Heart left ventricle (tissue), 16 donors: ENCODE measurements at regions not wholly inside any gene's neighbourhood (a gene's known extent, or its start where the extent isn't known, plus 50 kb on each side); places are given as distances from the start of the nearest gene placed in this dataset.
"Not testable (repeated sequence)": the region's sequence is repeated elsewhere in the genome, so short reads cannot be mapped to it uniquely, and the experiment has no call there.

ENCODE experiments used
- ATAC-seq, 4 donors: fragments of 200-7000 bp; cut with Tn5 transposase; one replicate each; pipeline ENCODE4 v1.9.1; 2020 to 2022; ENCODE audit warnings: moderate library complexity in 4 of 4, mild to moderate bottlenecking in 3 of 4, moderate number of reproducible peaks in 1 of 4
- DNase-seq, 5 donors: peaks; one replicate each; pipeline ENCODE4 v3.0.0-alpha.2; 2020
- H3K27ac ChIP-seq, 12 donors: fragments of 200-600 bp; sonication (generic) in 4 of 12; one replicate each; pipeline versions ENCODE4 v1.5.0 to v1.8.0; 2016 to 2022; ENCODE audit warnings: mild to moderate bottlenecking in 2 of 12
- H3K27me3 ChIP-seq, 9 donors: fragments of 200-600 bp; sonication (generic) in 2 of 9; one replicate each; pipeline versions ENCODE4 v1.5.1 to v1.8.0; 2016 to 2022; ENCODE audit warnings: mild to moderate bottlenecking in 3 of 9
- H3K36me3 ChIP-seq, 9 donors: fragments of 200-600 bp; sonication (generic) in 2 of 9; one replicate each; pipeline versions ENCODE4 v1.5.0 to v1.8.0; 2018 to 2022; ENCODE audit warnings: mild to moderate bottlenecking in 2 of 9
- H3K4me1 ChIP-seq, 12 donors: fragments of 200-600 bp; sonication (generic) in 4 of 12; one replicate each; pipeline versions ENCODE4 v1.5.0 to v1.8.0; 2016 to 2022; ENCODE audit warnings: mild to moderate bottlenecking in 3 of 12
- H3K4me3 ChIP-seq, 12 donors: fragments of 200-600 bp; sonication (generic) in 4 of 12; one replicate each; pipeline versions ENCODE4 v1.5.0 to v1.8.0; 2017 to 2022; ENCODE audit warnings: mild to moderate bottlenecking in 9 of 12, moderate library complexity in 4 of 12
- H3K9me3 ChIP-seq, 12 donors: fragments of 200-600 bp; sonication (generic) in 4 of 12; one replicate each; pipeline versions ENCODE4 v1.5.0 to v1.8.0; 2016 to 2022; ENCODE audit warnings: mild to moderate bottlenecking in 1 of 12
- CTCF ChIP-seq, 12 donors: fragments of 200-600 bp; sonication (generic) in 4 of 12; IDR thresholded peaks; one replicate each; pipeline versions ENCODE4 v1.5.0 to v1.8.0; 2018 to 2022; ENCODE audit warnings: antibody characterized with exemption in 12 of 12, mild to moderate bottlenecking in 5 of 12
- POLR2A ChIP-seq, 2 donors: fragments of 450-650 bp; IDR thresholded peaks; one replicate each; pipeline ENCODE4 v1.6.1; 2017; ENCODE audit warnings: antibody characterized with exemption in 2 of 2, mild to moderate bottlenecking in 2 of 2, moderate library complexity in 2 of 2
- WGBS, 4 donors: extraction: QIAGEN DNeasy Blood & Tissue Kit in 2 of 4; methylation state at CpG; one replicate each; pipeline versions ENCODE4 v1.1.5 to v1.1.7; 2013 to 2018; 5-methylcytosine and 5-hydroxymethylcytosine counted together
- intact Hi-C, 10 donors: fragments of 100-400 bp; cut with DNase I; formaldehyde crosslinking; loops; one replicate each; pipeline versions ENCODE4 v1.11.1 to v1.14.2; 2022
- donor health status: ischemic (EF 13 %, LVEDD 7.1; RV severe dilation, severe dysfunction).
- donor health status: healthy with polysubstance abuse.
- donor health status: DM: no; HTN: yes; CAD: no.
- donor health status: DM: no; HTN: no; CAD: no.
- donor health status: ischemic (EF 25% LVEDD 6.9; RV normal size, moderate dysfunction).
- donor health status: ischemic (EF 25% LVEDD 5.7; RV mildly dilated, moderate dysfunction).
- donor health status: healthy.
- donor health status: DM: yes; HTN: yes; CAD: no.
- donor health status: ischemic (EF 35%, LVEDD 5.7; RV mildly dilated, moderate dysfunction).
- donor health status: nonischemic (EF 11% LVEDD 7.7; RV severe dilation, severe dysfunction).
- donor health status: DM: yes; HTN: yes; CAD: no.
- donor health status: PGD.
- donor health status: ischemic (EF 29% LVEDD 5.4; RV normal size, mild dysfunction).
- donor health status: nonischemic (EF 23%, LVEDD 6.1; RV moderate dilation, normal function).

- H3K9me3 ChIP-seq, H3K27ac ChIP-seq, H3K4me1 ChIP-seq, H3K4me3 ChIP-seq, H3K27me3 ChIP-seq, H3K36me3 ChIP-seq, intact Hi-C loops: not testable (repeated sequence)
- WGBS, 4 donors: 50 to 71% (median 57%) methylated on average over 8 to 20 of the region's 20 CpGs
- peak in 4 of 5 donors; percentile 57 to 81 (median 71) for DNase-seq
- ATAC-seq: peak; percentile 79 to 95 (median 92)
- peak; percentile 35 to 60 (median 54) for TF ChIP-seq CTCF (IDR thresholded peaks at IDR 0.05)
Observed at GRCh38 chr16:29227751-29228663, 178.5 kb downstream of the NPIPB11 start.

- DNase-seq: no peak
- intact Hi-C loops: no loop called here
- 0 to 33% (median 29%) methylated on average over 1 to 6 of the region's 13 CpGs; no CpG with 5 or more reads in 1 of the 4 donors for WGBS, 4 donors
- H3K36me3 ChIP-seq: no peaks in the 10 kb centered on the region
- TF ChIP-seq CTCF (IDR thresholded peaks at IDR 0.05) (no peak), POLR2A (IDR thresholded peaks at IDR 0.05) (no peak)
- H3K9me3 ChIP-seq: no peaks in the 10 kb centered on the region
- no peaks in the 10 kb centered on the region for H3K27me3 ChIP-seq
- no peak for ATAC-seq
- no peak overlapping the region for H3K4me3 ChIP-seq
- H3K4me1 ChIP-seq: peaks cover 0 to 10% (median 0%) of the 10 kb centered on the region in 12 donors
- no peak overlapping the region for H3K27ac ChIP-seq
Observed at GRCh38 chr16:29226782-29227181, 179.7 kb downstream of the NPIPB11 start.

GRCh38 chr16:29224675-29225074 lies 181.8 kb downstream of the NPIPB11 start:
- 53 to 73% (median 71%) methylated on average over 2 to 4 of the region's 4 CpGs for WGBS, 4 donors
- ATAC-seq, H3K9me3 ChIP-seq, H3K27ac ChIP-seq, H3K27me3 ChIP-seq, H3K36me3 ChIP-seq, DNase-seq, H3K4me3 ChIP-seq, intact Hi-C loops: not testable (repeated sequence)
- peaks cover 0 to 19% (median 0%) of the 10 kb centered on the region in 12 donors for H3K4me1 ChIP-seq

GRCh38 chr16:29222615-29223014 lies 183.9 kb downstream of the NPIPB11 start:
- intact Hi-C loops, H3K36me3 ChIP-seq, DNase-seq, H3K27ac ChIP-seq, H3K27me3 ChIP-seq, H3K4me3 ChIP-seq, H3K9me3 ChIP-seq, ATAC-seq: not testable (repeated sequence)
- WGBS, 4 donors: 98% methylated on average over 6 of the region's 7 CpGs; no CpG with 5 or more reads in 2 of the 4 donors
- peaks cover 0 to 15% (median 0%) of the 10 kb centered on the region in 12 donors for H3K4me1 ChIP-seq

GRCh38 chr16:29222008-29222407 lies 184.5 kb downstream of the NPIPB11 start:
- H3K27me3 ChIP-seq, intact Hi-C loops, ATAC-seq, H3K9me3 ChIP-seq, H3K4me3 ChIP-seq, H3K36me3 ChIP-seq, DNase-seq: not testable (repeated sequence)
- H3K27ac ChIP-seq: peak overlapping the region in 3 of 12 donors; percentile 5 to 48 (median 46)
- 87 to 93% (median 91%) methylated on average over 8 of the region's 8 CpGs for WGBS, 4 donors
- peaks cover 0 to 15% (median 0%) of the 10 kb centered on the region in 12 donors for H3K4me1 ChIP-seq

- H3K27me3 ChIP-seq, intact Hi-C loops, H3K4me3 ChIP-seq, H3K9me3 ChIP-seq, ATAC-seq, H3K36me3 ChIP-seq: not testable (repeated sequence)
- peaks cover 0 to 15% (median 0%) of the 10 kb centered on the region in 12 donors for H3K4me1 ChIP-seq
- DNase-seq: peak in 1 of 5 donors; percentile 10
- 73 to 85% (median 79%) methylated on average over 10 of the region's 10 CpGs for WGBS, 4 donors
- peak overlapping the region in 4 of 12 donors; percentile 14 to 48 (median 32) for H3K27ac ChIP-seq
Observed at GRCh38 chr16:29221281-29221955, 185.1 kb downstream of the NPIPB11 start.

GRCh38 chr16:29220647-29221191 lies 185.8 kb downstream of the NPIPB11 start:
- Histone ChIP-seq H3K4me1 (peaks cover 0 to 15% (median 0%) of the 10 kb centered on the region in 12 donors), H3K9me3 (peaks cover 0 to 11% (median 0%) of the 10 kb centered on the region in 12 donors), H3K27ac (peak overlapping the region in 5 of 12 donors; percentile 20 to 59 (median 47))
- H3K27me3 ChIP-seq, H3K4me3 ChIP-seq, intact Hi-C loops, H3K36me3 ChIP-seq: not testable (repeated sequence)
- 57 to 84% (median 62%) methylated on average over 16 to 30 of the region's 36 CpGs for WGBS, 4 donors
- peak in 1 of 5 donors; percentile 28 for DNase-seq
- peak in 3 of 4 donors; percentile 52 to 77 (median 53) for ATAC-seq

- WGBS, 4 donors: 71 to 92% (median 79%) methylated on average over 6 to 24 of the region's 24 CpGs
Observed at GRCh38 chr16:29219966-29220646, 186.4 kb downstream of the NPIPB11 start.

More at GRCh38 chr16:29219966-29220646, 186.4 kb downstream of the NPIPB11 start:
- H3K4me3 ChIP-seq, H3K36me3 ChIP-seq, H3K27me3 ChIP-seq, intact Hi-C loops: not testable (repeated sequence)
- Histone ChIP-seq H3K9me3 (peaks cover 0 to 12% (median 0%) of the 10 kb centered on the region in 12 donors), H3K4me1 (peaks cover 0 to 15% (median 0%) of the 10 kb centered on the region in 12 donors), H3K27ac (peak overlapping the region in 5 of 12 donors; percentile 20 to 59 (median 47))
- peak in 3 of 4 donors; percentile 12 to 43 (median 28) for ATAC-seq
- peak in 1 of 5 donors; percentile 17 for DNase-seq
